ENCODE measurements at regions not wholly inside any gene's neighbourhood (a gene's known extent, or its start where the extent isn't known, plus 50 kb on each side); places are given as distances from the start of the nearest gene placed in this dataset.

GRCh38 chrX:99480728-99481127 is 929.3 kb downstream of the PCDH19 start:
- Histone ChIP-seq H3K27ac (no peak overlapping the region), H3K4me1 (no peaks in the 10 kb centered on the region), H3K9me3 (no peaks in the 10 kb centered on the region), H3K36me3 (no peaks in the 10 kb centered on the region), H3K27me3 (no peaks in the 10 kb centered on the region), H3K4me3 (no peak overlapping the region)
- intact Hi-C loops (cut with DNase I), result no loop called here
- no peak for DNase-seq
- TF ChIP-seq, protein P1, sequence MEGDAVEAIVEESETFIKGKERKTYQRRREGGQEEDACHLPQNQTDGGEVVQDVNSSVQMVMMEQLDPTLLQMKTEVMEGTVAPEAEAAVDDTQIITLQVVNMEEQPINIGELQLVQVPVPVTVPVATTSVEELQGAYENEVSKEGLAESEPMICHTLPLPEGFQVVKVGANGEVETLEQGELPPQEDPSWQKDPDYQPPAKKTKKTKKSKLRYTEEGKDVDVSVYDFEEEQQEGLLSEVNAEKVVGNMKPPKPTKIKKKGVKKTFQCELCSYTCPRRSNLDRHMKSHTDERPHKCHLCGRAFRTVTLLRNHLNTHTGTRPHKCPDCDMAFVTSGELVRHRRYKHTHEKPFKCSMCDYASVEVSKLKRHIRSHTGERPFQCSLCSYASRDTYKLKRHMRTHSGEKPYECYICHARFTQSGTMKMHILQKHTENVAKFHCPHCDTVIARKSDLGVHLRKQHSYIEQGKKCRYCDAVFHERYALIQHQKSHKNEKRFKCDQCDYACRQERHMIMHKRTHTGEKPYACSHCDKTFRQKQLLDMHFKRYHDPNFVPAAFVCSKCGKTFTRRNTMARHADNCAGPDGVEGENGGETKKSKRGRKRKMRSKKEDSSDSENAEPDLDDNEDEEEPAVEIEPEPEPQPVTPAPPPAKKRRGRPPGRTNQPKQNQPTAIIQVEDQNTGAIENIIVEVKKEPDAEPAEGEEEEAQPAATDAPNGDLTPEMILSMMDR (IDR thresholded peaks at IDR 0.05), result no peak
- no peak for TF ChIP-seq POLR2A (IDR thresholded peaks at IDR 0.05)
- 19 to 100% methylated on average over 1 of the region's 1 CpG for WGBS, 2 donors

DNA sequence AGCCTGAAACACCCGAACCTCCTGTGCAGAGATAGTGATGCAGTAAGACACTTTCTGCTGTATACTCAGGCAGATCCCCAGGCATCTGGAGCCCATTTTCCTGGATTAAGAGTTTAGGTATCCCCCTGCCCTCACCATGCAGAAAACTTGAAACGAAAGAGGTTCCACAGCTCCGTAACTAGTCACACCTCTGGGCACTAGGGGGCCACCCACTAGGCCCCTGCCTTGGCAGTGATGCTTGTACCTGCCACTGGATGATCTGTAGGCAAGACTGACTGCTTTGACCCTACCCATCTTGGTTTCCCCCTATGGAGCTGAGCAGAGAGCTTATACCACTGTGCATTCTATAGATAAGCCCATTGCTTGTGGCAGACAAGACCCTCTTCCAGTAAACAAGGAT is 940.6 kb downstream of the PCDH19 start:
- intact Hi-C loops (cut with DNase I), result no loop called here
- Histone ChIP-seq H3K9me3 (no peaks in the 10 kb centered on the region), H3K27me3 (no peaks in the 10 kb centered on the region), H3K27ac (no peak overlapping the region), H3K36me3 (no peaks in the 10 kb centered on the region), H3K4me3 (no peak overlapping the region), H3K4me1 (no peaks in the 10 kb centered on the region)
- DNase-seq, result no peak
- 38% methylated on average over 1 of the region's 3 CpGs; no CpG with 5 or more reads in 1 of the 2 donors for WGBS, 2 donors
- no peak for TF ChIP-seq POLR2A (IDR thresholded peaks at IDR 0.05)
- TF ChIP-seq, protein P1 (IDR thresholded peaks at IDR 0.05), result no peak

GRCh38 chrX:99468993-99469392 is 941.1 kb downstream of the PCDH19 start:
- whole genome bisulfite sequencing, 2 donors, result 50% methylated on average over 1 of the region's 5 CpGs; no CpG with 5 or more reads in 1 of the 2 donors
- intact Hi-C loops (cut with DNase I), result no loop called here
- H3K27me3 ChIP-seq, result no peaks in the 10 kb centered on the region

GRCh38 chrX:99461223-99461622 is 948.9 kb downstream of the PCDH19 start:
- Histone ChIP-seq H3K9me3 (no peaks in the 10 kb centered on the region), H3K27ac (no peak overlapping the region), H3K4me3 (no peak overlapping the region), H3K36me3 (no peaks in the 10 kb centered on the region), H3K27me3 (no peaks in the 10 kb centered on the region), H3K4me1 (no peaks in the 10 kb centered on the region)
- no peak for DNase-seq
- TF ChIP-seq POLR2A (IDR thresholded peaks at IDR 0.05), result no peak
- TF ChIP-seq, protein P1 (IDR thresholded peaks at IDR 0.05), result no peak
- WGBS, 2 donors, result 35 to 55% methylated on average over 4 of the region's 4 CpGs
- intact Hi-C loops (cut with DNase I), result no loop called here

More at GRCh38 chrX:99468993-99469392, 941.1 kb downstream of the PCDH19 start:
- Histone ChIP-seq H3K36me3 (no peaks in the 10 kb centered on the region), H3K4me3 (no peak overlapping the region), H3K27ac (no peak overlapping the region), H3K9me3 (no peaks in the 10 kb centered on the region), H3K4me1 (no peaks in the 10 kb centered on the region)
- TF ChIP-seq POLR2A (IDR thresholded peaks at IDR 0.05), result no peak
- TF ChIP-seq, protein P1 (IDR thresholded peaks at IDR 0.05), result no peak
- no peak for DNase-seq

- Histone ChIP-seq H3K27me3 (no peaks in the 10 kb centered on the region), H3K36me3 (no peaks in the 10 kb centered on the region), H3K4me3 (no peak overlapping the region), H3K4me1 (no peaks in the 10 kb centered on the region), H3K27ac (no peak overlapping the region), H3K9me3 (no peaks in the 10 kb centered on the region)
- 79 to 83% methylated on average over 1 of the region's 1 CpG for WGBS, 2 donors
- TF ChIP-seq, protein P1 (IDR thresholded peaks at IDR 0.05), result no peak
- no peak for TF ChIP-seq POLR2A (IDR thresholded peaks at IDR 0.05)
- DNase-seq, result no peak
- intact Hi-C loops (cut with DNase I), result no loop called here
Measured at GRCh38 chrX:99445336-99445735, 964.7 kb downstream of the PCDH19 start.

Data from esophagus squamous epithelium (tissue), 5 donors.